ENCODE measurements at regions not wholly inside any gene's neighbourhood (a gene's known extent, or its start where the extent isn't known, plus 50 kb on each side); places are given as distances from the start of the nearest gene placed in this dataset.

DNA sequence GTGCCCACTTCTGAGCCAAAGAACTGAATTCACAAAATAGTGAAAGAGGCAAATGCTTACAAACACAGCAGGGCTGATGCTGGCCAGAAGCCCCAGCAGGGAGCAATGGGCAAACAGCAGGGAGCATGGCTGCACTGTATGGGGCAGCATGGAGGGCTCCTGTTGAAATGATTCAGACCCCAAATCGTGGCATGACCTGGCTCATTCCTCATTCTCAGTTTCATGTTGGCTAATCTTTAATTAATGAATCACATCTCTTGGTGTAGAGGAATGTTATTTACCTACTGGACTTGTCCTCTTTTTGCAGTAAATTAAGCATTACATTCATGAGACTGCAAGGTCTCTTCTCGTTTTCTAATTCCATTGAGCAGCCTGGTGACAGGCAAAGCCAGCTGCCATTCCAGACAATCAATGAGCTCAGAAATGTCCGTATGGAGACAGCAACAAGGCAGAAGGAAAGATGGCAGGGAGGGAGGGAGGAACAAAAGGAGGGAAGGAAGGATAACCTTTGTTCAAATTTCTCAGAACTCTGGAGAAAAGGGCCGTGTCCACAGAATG lies 84.9 kb upstream of the ST8SIA3 start:
- TF ChIP-seq, protein P1, sequence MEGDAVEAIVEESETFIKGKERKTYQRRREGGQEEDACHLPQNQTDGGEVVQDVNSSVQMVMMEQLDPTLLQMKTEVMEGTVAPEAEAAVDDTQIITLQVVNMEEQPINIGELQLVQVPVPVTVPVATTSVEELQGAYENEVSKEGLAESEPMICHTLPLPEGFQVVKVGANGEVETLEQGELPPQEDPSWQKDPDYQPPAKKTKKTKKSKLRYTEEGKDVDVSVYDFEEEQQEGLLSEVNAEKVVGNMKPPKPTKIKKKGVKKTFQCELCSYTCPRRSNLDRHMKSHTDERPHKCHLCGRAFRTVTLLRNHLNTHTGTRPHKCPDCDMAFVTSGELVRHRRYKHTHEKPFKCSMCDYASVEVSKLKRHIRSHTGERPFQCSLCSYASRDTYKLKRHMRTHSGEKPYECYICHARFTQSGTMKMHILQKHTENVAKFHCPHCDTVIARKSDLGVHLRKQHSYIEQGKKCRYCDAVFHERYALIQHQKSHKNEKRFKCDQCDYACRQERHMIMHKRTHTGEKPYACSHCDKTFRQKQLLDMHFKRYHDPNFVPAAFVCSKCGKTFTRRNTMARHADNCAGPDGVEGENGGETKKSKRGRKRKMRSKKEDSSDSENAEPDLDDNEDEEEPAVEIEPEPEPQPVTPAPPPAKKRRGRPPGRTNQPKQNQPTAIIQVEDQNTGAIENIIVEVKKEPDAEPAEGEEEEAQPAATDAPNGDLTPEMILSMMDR (IDR thresholded peaks at IDR 0.05): no peak
- no peak for TF ChIP-seq POLR2A (IDR thresholded peaks at IDR 0.05)
